Stimulated activated CD4-positive, alpha-beta T cell treated with anti-CD3 and anti-CD28 coated beads, Interleukin-4, amount 100 ng/mL, for 48 hours (primary cell): ENCODE measurements at regions not wholly inside any gene's neighbourhood (a gene's known extent, or its start where the extent isn't known, plus 50 kb on each side); places are given as distances from the start of the nearest gene placed in this dataset.

Source experiments
- DNase-seq, 2 donors: peaks; one replicate each; pipeline ENCODE4 v3.0.0-alpha.2; 2020; ENCODE audit warnings: low read depth in 2 of 2

- DNase-seq, result no peak
Measured at GRCh38 chr3:116929505-116930222, 220.1 kb downstream of the TUSC7 start.

- DNase-seq, result no peak
Measured at GRCh38 chr3:116930786-116931185, 221.2 kb downstream of the TUSC7 start.

- DNase-seq, result no peak
Measured at GRCh38 chr3:116939091-116939490, 229.5 kb downstream of the TUSC7 start.

DNA sequence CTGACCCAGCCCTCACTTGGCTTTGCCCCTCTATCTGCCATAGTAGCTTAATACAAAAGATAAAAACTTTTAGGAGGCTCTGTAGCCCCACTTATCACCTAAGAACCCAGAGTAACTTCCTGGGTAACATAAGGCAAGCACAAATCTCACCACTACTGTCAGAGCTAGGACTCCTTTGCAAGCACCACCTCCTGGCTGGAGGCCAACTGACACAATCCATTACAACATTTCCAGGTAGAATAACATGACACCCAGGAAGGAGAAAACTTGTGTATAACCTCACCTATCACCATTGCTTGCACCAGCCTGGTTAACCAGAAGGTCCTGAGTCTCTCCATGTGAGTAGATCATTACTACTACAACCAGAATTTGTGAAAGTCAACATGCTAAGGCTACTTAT lies 230.0 kb downstream of the TUSC7 start:
- DNase-seq, result no peak

GRCh38 chr3:116940719-116941118 lies 231.1 kb downstream of the TUSC7 start:
- no peak for DNase-seq

GRCh38 chr3:116946376-116946775 lies 236.8 kb downstream of the TUSC7 start:
- no peak for DNase-seq

DNA sequence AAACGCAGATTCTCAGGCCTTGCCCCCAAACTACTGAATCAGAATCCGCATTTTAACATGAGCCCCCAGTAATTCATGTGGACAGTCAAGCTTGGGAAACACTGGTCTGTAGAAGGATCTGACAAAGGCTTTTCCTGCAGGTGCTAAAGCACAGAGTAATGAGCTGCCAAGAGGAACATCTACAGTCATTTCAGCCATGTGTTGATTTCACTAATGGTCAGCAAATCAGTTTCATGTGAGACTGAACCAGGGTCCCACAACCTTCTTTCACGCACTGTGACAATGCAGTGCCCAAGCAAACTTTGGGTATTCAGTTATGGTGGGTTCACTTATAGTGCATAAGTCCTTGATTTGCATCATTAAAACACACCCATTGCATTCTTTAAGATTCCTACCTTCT lies 237.6 kb downstream of the TUSC7 start:
- no peak for DNase-seq

- no peak for DNase-seq
Measured at GRCh38 chr3:116947809-116948208, 238.2 kb downstream of the TUSC7 start.

- DNase-seq, result no peak
Measured at GRCh38 chr3:116950301-116951055, 240.9 kb downstream of the TUSC7 start.

- DNase-seq, result no peak
Measured at GRCh38 chr3:116951610-116952009, 242.0 kb downstream of the TUSC7 start.

DNA sequence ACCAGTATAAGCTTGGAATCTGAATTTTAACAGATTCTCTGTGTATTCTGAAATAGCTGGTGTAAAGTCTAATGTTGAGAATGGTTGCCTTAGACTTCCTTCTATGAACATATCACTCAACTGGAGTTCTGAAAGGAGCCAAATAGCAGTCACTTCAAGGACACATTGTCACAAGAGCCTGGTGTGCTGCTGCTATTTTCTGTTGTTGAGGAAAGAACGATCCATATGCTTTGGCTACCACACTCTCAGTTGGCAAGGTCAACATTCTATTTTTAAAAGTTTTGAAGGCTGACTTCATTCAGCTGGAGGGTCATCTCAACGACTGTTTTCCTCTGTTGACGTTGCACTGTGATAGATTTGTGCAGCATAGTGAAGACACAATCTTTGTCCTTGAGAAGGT lies 248.7 kb downstream of the TUSC7 start:
- DNase-seq, result no peak

- DNase-seq, result no peak
Measured at GRCh38 chr3:116961106-116961505, 251.5 kb downstream of the TUSC7 start.

DNA sequence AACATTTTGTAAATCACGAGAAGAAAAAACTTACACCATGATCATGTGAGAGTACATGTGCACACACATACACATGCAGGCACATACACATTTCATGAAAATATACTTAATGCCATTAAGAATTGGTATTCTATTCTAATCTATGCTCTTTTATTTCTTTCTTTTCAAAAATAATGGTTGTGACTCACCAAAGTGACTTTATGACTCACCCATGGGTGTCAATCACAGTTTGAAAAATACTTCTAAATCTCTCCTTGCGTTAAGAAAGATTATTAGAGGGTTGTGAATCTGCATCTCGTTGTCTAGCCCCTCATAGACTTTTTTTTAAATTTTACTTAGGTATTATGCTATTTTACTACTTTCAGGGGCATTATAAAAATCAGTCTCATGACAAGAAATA lies 254.2 kb downstream of the TUSC7 start:
- DNase-seq, result no peak

DNA sequence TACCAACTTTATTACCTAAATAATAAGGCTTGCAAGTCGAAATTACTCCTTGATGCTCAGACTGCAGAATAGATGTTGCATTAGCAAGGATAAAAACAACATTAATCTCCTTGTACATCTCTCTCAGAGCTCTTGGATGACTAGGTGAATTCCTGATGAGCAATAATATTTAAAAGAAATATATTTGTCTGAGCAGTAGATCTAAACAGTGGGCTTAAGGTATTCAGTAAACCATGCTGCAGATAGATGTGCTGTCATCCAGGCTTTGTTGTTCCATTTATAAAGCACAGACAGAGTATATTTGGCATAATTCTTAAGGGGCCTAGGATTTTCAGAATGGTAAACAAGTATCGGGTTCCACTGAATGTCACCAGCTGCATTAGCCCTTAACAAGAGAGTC lies 257.1 kb downstream of the TUSC7 start:
- no peak for DNase-seq

DNA sequence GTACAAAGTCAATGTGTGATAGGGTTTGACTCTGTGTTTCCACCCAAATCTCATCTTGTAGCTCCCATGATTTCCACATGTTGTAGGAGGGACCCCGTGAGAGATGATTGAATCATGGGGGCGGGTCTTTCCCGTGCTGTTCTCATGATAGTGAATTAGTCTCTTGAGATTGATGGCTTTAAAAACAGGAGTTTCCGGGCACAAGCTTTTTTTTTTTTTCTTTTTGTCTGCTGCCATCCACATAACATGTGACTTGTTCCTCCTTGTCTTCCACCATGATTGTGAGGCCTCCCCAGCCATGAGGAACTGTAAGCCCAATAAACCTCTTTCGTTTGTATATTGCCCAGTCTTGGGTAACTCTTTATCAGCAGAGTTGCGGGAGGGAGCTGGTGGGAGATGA lies 259.6 kb downstream of the TUSC7 start:
- DNase-seq, result no peak

DNA sequence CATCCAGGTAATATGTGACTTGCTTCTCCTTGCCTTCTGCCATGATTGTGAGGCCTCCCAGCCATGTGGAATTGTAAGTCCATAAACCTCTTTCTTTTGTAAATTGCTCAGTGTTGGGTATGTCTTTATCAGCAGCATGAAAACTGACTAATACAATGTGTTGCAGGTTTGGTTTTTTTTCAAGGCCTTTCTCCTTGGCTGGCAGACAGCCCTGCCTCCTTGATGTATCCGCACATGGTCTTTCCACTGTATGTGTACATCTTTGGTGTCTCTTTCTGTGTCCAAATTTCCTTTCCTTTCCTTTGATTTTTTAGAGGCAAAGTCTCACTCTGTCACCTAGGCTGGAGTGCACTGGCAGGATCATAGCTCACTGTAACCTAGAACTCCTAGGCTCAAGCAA lies 260.1 kb downstream of the TUSC7 start:
- no peak for DNase-seq

DNA sequence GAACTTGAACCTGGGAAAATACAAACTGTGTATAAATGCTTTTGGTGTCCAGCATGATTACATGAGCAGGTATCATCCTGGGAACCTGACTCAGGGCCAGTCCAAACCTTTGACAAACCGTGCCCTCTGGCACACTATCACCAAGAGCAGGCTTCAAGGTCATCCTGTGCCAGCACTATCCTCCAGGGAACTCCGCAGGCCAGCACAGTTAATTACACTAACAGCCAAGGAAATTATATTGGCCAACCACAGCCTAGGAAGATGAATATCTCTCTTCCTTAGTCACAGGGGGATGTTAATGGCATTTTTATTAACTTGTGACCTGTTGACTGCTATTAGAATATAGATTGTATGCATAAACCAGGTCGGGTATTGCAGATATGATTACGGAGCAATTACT lies 262.0 kb downstream of the TUSC7 start:
- no peak for DNase-seq

GRCh38 chr3:116974702-116975101 lies 265.1 kb downstream of the TUSC7 start:
- DNase-seq, result no peak

DNA sequence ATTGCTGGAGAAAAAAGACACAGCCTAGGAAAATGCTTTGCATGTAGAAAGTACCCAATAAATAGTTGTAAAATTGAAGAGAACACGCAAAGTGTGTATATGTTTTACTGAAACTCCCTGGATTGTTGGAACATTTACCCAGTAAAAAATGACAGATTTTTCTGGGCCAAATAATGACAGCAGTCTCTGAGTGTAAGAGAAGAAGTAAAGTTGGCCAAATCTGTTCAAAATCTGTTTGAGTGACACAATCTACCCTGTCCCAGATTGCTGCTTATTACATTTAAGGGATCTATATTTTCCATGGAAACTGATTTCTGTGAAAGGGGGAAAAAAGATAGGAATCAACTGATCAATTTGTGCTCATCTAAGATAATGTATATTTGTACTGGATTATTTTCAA lies 267.9 kb downstream of the TUSC7 start:
- no peak for DNase-seq

DNA sequence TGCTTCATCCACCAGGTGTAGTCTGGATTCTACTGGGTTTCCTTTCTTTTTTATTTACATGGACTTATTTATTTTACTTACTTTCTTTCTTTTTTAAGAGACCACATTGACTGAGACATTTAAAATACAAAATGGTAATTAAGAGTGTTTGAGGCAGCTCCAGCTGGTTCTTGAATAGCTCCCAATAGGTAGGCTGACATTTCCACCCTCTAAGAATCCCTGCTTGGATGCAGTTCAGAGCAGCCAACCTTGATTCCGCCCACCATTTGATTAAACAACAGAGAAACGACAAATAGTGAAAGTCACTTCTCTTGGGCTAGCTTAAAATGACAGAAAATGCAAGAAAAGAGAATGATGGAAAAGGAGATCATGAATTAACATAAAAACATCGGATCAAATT lies 270.5 kb downstream of the TUSC7 start:
- no peak for DNase-seq

DNA sequence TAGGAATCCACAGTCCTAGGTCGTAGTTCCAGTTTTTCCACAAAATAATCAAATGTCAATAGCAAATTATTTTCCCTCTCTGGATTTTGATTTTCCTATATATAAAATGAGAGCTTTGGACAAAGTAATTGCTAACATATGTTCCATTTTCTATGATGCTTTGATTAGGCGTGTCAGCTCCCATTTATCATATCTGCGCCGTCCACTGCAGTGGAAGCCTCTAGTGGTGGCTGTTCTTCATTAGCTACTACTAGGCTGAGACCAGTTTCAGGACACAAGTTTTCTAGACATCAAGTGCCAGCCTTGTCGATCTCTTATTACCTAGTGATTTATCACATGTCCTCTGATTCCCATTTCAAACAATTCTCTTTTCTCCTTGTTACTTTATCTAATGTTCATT lies 271.5 kb downstream of the TUSC7 start:
- DNase-seq, result no peak

GRCh38 chr3:116984301-116984700 lies 274.7 kb downstream of the TUSC7 start:
- no peak for DNase-seq

GRCh38 chr3:116994351-116994879 lies 284.8 kb downstream of the TUSC7 start:
- no peak for DNase-seq
